SK-N-SH treated with all-trans-retinoic acid at 6 μM for 48 hours (cell line): ENCODE measurements at regions not wholly inside any gene's neighbourhood (a gene's known extent, or its start where the extent isn't known, plus 50 kb on each side); places are given as distances from the start of the nearest gene placed in this dataset.

Experiments used
- ARNTL ChIP-seq: fragments of 450-650 bp; formaldehyde crosslinking; IDR thresholded peaks from 2 replicates; pipeline ENCODE4 v1.5.0; 2020; ENCODE audit warnings: low read depth, mild to moderate bottlenecking, moderate library complexity, borderline replicate concordance
- BACH2 ChIP-seq: fragments of 250-450 bp; sonication (Bioruptor Pico); IDR thresholded peaks from 2 replicates; pipeline ENCODE4 v1.9.0; 2021; ENCODE audit warnings: mild to moderate bottlenecking, borderline replicate concordance
- CSDC2 ChIP-seq: fragments of 250-450 bp; sonication (Bioruptor Pico); IDR thresholded peaks from 2 replicates; pipeline ENCODE4 v1.5.0; 2020; ENCODE audit warnings: mild to moderate bottlenecking, moderate library complexity
- ISL1 ChIP-seq: fragments of 250-450 bp; sonication (Bioruptor Pico); IDR thresholded peaks from 2 replicates; pipeline ENCODE4 v2.1.2; 2022; ENCODE audit warnings: mild to moderate bottlenecking, moderate library complexity
- OSR1 ChIP-seq: fragments of 250-450 bp; sonication (Bioruptor Pico); IDR thresholded peaks from 2 replicates; pipeline ENCODE4 v1.8.0; 2022; ENCODE audit warnings: moderate library complexity, mild to moderate bottlenecking, inconsistent platforms
- RARB ChIP-seq: fragments of 250-450 bp; sonication (Bioruptor Pico); IDR thresholded peaks from 2 replicates; pipeline ENCODE4 v1.8.0; 2021; ENCODE audit warnings: mild to moderate bottlenecking, moderate library complexity
- ZFP3 ChIP-seq: fragments of 250-450 bp; sonication (Bioruptor Pico); IDR thresholded peaks from 2 replicates; pipeline ENCODE4 v1.5.0; 2020; ENCODE audit warnings: mild to moderate bottlenecking, moderate library complexity
- ZNF70 ChIP-seq: fragments of 450-650 bp; formaldehyde crosslinking; IDR thresholded peaks from 2 replicates; pipeline ENCODE4 v1.5.0; 2020; ENCODE audit warnings: mild to moderate bottlenecking, moderate library complexity
- TF ChIP-seq, protein P1 (sequence below): fragments of 250-450 bp; sonication (Bioruptor Pico); IDR thresholded peaks from 2 replicates; pipeline ENCODE4 v1.5.0; 2020; ENCODE audit warnings: mild to moderate bottlenecking, moderate library complexity
- TF ChIP-seq, protein P2 (sequence below): fragments of 250-450 bp; sonication (Bioruptor Pico); IDR thresholded peaks from 2 replicates; pipeline ENCODE4 v1.8.0; 2020; ENCODE audit warnings: mild to moderate bottlenecking, moderate library complexity, borderline replicate concordance

DNA sequence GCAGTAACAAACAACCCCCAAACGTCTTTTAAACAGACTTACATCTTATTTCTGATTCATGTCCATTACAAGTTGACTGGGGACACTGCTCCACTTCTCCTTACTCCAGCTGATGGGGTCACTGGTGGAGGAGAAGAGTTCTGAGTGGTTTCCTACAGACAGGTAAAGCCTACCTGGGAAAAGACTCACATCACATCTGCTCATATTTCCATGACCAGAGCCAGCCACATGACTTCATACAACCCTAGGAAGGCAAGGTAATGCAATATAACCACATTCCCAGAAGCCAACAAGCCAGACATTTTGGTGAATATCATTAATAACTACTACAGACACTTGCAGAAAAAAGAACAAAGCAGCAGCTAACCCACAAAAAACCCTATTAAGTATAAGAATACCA is 90.5 kb upstream of the IRX6 start:
- TF ChIP-seq ZNF70 (no peak), ISL1 (CRISPR knock-in tag) (no peak), ARNTL (CRISPR knock-in tag) (no peak), OSR1 (CRISPR knock-in tag) (no peak), ZFP3 (CRISPR knock-in tag) (no peak), BACH2 (CRISPR knock-in tag) (no peak), RARB (CRISPR knock-in tag) (no peak), CSDC2 (CRISPR knock-in tag) (no peak)
- TF ChIP-seq, protein P1, sequence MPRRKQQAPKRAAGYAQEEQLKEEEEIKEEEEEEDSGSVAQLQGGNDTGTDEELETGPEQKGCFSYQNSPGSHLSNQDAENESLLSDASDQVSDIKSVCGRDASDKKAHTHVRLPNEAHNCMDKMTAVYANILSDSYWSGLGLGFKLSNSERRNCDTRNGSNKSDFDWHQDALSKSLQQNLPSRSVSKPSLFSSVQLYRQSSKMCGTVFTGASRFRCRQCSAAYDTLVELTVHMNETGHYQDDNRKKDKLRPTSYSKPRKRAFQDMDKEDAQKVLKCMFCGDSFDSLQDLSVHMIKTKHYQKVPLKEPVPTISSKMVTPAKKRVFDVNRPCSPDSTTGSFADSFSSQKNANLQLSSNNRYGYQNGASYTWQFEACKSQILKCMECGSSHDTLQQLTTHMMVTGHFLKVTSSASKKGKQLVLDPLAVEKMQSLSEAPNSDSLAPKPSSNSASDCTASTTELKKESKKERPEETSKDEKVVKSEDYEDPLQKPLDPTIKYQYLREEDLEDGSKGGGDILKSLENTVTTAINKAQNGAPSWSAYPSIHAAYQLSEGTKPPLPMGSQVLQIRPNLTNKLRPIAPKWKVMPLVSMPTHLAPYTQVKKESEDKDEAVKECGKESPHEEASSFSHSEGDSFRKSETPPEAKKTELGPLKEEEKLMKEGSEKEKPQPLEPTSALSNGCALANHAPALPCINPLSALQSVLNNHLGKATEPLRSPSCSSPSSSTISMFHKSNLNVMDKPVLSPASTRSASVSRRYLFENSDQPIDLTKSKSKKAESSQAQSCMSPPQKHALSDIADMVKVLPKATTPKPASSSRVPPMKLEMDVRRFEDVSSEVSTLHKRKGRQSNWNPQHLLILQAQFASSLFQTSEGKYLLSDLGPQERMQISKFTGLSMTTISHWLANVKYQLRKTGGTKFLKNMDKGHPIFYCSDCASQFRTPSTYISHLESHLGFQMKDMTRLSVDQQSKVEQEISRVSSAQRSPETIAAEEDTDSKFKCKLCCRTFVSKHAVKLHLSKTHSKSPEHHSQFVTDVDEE (CRISPR knock-in tag), result no peak
- TF ChIP-seq, protein P2, sequence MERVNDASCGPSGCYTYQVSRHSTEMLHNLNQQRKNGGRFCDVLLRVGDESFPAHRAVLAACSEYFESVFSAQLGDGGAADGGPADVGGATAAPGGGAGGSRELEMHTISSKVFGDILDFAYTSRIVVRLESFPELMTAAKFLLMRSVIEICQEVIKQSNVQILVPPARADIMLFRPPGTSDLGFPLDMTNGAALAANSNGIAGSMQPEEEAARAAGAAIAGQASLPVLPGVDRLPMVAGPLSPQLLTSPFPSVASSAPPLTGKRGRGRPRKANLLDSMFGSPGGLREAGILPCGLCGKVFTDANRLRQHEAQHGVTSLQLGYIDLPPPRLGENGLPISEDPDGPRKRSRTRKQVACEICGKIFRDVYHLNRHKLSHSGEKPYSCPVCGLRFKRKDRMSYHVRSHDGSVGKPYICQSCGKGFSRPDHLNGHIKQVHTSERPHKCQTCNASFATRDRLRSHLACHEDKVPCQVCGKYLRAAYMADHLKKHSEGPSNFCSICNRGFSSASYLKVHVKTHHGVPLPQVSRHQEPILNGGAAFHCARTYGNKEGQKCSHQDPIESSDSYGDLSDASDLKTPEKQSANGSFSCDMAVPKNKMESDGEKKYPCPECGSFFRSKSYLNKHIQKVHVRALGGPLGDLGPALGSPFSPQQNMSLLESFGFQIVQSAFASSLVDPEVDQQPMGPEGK (CRISPR knock-in tag), result no peak
